ENCODE measurements at regions not wholly inside any gene's neighbourhood (a gene's known extent, or its start where the extent isn't known, plus 50 kb on each side); places are given as distances from the start of the nearest gene placed in this dataset.

DNA sequence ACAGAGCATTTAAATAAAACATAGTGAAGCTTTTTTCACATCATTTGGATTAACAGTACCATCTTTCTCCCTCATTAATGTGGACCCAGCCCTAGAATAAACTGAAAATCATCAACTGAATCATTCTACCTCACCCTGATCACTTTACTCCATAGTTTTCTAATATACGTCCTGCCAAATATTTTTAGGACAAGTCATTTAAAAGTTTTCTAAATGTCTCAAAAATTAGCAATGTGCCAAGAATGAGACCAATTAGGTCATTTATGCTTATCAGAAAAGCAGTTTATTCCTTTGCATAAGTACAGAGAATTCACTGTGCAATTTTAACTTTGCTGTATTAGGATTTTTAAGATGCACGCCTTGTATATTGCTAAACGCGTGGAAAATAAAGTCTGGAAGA is 284.4 kb downstream of the PIK3R1 start:
- no peak for DNase-seq

DNA sequence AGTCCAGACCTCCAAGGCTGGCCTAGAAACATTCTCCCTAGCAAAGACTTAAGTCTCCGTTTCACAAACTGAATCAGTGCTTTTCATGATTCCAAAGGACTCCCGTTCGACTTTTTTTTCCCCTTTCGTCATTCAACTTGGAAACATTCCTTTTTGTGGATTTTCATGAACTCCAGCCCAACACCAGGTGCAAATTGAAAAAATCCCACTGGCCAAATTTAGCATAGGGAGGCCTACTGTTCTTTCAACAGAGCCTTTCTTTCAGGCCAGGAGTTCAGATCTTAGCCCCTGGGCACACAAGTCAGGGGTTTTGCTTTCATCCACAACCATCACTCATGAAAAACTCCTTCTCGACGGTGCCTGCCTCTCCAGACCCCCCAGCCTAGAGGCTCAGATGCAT is 285.3 kb downstream of the PIK3R1 start:
- no peak for DNase-seq

DNA sequence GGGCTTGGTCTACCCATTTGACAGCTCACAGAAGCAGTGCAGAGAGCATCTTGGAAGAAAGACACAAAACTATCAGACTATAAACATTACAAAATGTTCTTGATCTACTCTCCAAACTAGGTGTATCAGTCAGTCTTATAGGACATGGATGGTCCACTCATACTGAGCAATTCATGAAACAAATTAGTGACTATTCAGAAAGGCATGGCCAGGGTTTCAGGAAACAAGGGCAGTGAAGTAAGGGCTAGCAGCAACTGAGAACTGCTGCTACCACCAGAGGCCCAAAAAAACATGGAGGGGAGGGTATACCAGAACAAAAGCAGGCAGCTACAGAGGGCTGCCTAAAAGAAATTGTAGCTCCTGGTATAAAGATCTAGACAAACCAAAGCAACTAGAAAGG is 287.0 kb downstream of the PIK3R1 start:
- DNase-seq = no peak

DNA sequence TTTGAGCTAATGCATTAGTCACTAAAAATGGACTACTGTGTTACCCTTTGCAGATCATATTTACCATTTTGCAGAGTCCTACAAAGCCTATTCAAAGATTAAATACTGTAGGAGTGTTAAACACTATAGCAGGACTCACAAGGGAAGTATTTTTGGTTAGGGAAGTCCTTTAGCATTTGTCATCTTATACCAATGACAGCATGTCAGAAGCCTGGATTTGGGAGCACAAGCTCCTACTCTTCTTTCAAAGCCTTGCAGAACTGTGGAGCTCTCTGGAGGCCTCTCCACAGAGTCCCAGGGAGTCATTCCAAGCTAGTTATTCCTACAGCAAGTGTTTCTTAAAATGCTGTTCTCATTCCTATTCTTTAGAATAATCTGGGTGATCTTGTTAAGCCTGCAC is 288.8 kb downstream of the PIK3R1 start:
- no peak for DNase-seq

DNA sequence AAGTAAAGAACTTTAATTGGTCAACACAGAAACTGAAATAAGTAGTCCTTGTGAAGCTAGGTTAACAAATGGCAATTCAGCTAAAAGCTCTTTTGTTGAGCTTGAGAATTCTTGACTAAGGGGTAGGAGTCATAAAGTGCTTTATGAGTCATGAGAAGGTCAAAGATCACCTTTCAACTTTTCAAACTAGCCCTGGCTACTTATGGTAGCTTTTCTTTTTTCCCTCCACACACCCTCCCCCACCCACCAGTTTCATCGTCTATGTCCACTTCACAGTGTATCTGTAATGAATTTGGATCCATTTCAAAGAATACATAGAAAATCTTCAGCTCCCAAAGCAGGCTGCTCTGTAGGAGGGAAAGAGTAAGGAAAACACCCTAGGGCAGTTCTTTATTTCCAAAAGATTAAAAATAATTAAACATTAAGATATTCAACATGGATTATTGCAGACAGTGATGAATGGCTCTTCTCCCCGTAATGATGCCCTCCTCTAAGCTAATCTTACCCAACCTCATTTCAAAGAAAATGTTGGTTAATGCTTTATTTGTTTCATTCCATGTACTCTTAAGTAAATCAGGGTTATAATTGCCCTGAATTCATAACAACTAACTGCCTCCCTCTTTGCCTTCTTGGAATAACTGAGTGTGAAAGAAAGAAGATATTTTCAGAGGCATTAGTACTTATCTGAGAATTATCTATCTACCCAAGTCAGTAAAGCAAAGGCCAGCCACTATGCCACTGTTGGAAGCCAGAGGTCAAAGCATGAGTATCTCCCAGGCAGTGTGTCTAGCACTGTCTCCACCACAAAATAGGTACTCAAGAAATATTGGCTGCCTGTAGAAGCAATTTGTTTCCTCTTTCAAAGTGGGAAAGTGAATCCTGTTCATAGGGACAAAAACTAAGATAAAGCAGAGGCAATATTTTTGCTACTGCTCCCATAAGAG is 290.6 kb downstream of the PIK3R1 start:
- no peak for DNase-seq

DNA sequence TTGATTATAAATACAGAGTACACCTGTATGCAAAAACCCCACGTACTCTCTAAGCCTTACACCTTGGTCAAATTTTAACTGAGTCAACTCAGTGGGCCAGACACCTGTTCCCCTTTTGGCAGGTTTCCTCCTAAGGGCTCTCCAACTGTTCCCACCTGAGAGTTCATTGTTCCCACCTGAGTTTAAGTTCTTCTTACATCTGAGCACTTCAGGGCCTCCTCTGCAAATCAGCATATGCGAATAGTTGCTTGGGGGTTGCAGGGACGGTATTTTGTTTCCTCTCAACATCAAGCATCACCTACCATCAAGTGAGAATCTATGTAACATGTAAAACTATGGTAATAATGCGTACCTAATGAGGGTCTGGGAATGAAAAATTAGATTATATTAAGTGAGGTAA is 300.0 kb downstream of the PIK3R1 start:
- DNase-seq = no peak

DNA sequence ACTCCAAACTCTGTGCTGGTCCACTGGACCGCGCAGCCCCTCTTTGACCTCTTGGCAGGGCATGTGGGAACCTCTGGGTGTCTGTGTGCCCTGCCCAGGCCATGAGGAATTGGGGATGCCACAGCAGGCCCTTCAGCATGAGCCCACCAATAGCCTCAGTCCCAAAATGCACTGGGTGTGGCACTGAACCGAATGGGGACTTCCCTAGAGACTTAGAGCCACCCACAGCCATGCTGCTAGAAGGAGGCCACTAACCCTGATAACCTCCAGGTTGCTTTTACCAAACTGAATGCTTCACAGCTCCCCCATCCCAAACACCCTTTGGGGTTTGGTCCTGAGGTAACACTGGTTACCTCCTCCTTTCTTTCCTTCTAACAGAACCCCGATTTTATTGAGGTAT is 302.7 kb downstream of the PIK3R1 start:
- no peak for DNase-seq

DNA sequence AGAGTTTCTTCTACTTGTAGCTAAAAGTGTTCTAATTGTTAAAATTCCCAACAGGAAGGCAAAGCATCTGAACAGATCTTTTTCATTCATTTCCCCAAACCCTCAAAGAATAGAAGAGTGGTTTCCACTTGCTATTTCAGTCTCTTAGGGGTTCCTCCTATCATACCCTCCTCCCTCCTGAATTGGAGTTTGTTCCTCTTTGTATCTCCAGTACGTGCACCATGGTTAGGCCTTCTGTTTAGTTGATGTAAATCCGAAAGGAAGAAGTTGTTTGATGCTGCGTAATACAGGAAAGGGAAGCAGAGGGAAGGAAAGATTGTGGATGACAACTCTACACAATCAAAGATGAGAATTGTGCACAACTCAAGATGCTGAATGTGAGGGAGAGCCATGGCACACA is 303.6 kb downstream of the PIK3R1 start:
- DNase-seq = no peak

DNA sequence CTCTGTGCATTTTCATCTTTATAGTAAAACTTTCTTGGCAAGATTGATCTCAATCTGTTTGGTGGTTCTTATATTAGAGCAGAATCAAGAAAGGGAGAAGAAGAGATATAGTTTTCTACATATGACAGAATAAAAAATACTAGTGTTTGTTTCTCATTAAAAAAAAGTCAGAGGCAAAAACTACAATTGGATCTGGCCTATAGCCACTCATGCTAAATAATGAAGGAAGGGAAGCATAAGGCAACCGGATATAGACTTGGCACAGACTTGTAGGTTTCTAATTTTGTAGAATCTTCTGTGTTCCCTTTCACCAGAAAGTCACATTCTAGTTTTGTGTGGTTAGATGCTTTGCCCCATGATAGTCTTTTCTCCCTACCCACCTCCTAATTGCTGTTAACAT is 306.2 kb downstream of the PIK3R1 start:
- DNase-seq = no peak

DNA sequence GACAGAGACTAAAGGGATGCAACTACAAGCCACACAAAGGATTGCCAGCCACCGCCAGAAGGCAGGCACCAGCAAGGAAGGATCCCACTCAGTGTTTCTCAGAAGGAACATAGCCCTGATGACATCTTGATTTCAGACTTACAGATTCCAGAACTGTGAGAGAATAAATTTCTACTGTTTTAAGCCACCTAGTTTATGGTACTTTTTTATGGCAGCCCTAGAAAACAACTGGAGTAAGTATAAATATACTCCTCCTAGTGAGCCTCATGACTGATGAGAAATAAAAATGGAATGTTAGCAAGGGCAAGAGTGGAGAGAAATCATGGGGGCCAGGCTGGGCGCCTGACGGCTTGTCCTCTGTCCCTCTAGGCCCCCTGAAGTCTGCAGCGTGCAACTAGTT is 307.3 kb downstream of the PIK3R1 start:
- no peak for DNase-seq

DNA sequence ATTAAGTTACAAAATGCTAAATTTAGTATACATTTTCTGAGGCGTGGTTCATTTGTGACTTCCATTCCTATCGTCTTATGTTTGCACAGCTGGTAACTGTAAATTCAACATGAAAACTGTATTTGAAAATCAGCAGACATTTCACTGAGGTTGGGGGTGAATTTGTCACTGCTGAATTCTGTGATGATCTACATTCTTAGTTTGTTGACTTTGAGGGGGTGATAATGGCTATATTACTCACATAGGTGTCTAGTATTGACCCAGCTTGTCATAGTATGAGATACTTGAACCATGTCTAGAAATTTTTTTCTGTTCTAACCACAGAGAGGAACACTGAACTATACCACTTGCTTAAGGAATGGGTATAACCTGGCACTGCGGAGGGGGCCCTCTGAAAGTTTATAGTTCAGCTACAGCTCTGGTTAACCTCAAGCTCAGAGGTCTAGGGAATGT is 313.3 kb downstream of the PIK3R1 start:
- DNase-seq = no peak

DNA sequence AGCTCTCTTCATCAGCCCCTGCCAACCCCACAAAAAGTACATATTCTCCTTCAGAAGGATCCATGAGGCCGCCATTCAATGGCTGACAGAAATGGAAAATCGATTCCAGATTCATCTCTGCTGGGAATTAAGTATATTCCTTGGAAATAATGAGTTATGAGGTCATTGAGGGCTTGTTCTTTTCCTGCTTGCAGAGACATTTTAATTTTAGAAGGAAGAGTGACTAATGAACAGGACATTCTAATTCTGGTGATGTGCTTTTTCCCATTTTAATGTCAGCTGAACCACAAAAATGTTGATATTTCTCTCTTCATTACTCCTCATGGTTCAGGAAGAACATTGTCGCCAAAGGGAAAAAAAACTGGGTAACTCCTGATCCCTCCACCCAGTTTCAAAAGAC is 314.0 kb downstream of the PIK3R1 start:
- DNase-seq = no peak

DNA sequence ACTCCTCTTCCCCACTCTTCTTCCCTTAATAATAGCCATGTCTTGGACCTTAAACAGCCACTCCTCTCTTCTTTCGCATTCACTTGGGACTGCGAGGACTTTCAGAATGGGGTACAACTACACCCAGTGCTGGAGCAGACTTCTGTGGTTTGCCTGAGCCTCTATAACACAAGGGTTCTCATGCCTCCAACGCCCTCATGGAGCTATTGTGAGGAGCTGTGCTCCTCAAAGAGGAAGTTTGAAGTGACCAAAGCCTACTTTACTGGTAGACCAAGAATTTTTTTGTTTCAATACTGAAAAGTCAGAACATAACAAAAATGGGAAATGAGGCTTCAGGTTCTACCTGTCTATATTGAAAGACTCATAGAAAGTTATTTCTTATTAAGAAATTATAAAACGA is 316.4 kb downstream of the PIK3R1 start:
- DNase-seq = no peak

DNA sequence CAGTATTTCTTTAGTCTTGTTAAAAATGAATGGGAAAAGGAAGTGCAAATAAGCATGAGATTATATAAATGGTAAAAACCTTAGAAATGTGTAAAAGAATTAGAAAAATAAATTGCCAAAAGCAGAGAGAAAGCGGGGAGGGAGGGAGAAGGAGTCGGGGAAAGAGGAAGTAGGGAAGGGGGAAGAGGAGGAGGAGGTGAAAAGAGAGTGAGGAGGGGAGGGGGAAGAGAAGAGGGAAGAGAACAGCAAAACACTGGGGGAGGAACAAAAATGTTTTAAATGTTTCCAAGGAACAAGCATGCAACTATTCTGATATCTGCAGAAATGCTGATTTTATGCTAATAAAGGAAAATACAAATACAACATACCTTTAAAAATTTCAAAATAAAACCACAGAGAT is 317.5 kb downstream of the PIK3R1 start:
- DNase-seq = no peak

DNA sequence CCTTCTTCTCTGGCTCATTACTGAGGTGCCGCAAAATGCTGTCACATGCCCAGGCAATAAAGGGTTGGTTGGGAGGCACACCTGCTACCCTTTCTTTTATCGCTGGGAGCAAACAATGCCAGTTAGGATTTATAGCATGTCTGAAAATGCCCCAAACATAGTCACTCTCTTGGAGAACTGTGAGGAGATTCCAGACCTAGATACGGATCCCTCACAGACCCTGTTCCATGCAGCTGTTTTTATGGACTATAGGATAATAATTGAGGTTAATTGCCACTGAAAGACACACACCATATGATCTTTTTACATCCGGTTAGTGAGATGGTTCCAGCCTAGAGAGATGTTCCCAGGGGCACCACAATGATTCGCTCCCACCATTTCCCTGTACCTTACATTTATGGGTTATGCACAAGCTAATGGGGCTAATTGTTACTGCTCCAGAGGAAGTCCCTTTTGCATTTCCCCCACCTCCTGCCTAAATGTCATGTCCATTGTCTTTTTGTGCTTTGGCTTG is 318.1 kb downstream of the PIK3R1 start:
- DNase-seq = no peak

DNA sequence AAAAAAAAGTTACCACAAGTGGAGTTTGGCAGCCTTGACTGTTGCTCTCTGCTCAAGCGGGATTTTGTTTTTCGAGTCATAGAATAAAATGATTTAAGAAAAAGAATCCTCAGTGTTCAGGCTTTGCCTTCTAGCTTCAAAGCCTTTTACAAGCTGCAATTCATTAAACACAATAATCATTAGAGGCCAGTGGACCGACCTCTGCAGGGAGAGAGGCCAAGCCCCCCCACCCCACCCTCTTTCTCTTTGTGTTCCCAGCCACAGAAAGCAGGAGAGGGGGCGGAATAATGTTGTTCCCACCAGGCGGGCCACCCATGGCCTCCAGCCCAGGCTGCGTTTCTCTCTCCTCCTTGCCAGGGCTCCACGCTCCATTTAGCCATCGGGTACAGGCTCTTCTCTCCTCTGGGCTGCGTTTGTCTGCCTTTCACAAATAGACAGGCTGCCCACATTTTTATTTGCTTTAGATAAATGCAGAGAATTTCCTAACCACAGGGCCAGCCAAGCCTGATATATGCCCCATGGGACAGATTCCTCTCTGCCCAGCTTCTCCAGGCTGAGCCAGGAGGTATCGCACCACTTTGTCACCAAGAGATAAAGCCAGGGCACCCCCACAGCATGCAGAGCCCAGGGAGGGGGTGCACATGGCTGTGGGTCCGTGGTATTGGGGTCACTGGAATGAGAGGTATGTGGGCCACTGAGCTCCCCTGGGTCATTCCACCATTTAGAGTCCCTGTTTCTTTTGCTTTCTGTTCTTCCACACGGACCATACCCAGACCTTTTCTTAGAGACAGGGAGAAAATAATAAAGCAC is 318.8 kb downstream of the PIK3R1 start:
- DNase-seq = peak; percentile 84

DNA sequence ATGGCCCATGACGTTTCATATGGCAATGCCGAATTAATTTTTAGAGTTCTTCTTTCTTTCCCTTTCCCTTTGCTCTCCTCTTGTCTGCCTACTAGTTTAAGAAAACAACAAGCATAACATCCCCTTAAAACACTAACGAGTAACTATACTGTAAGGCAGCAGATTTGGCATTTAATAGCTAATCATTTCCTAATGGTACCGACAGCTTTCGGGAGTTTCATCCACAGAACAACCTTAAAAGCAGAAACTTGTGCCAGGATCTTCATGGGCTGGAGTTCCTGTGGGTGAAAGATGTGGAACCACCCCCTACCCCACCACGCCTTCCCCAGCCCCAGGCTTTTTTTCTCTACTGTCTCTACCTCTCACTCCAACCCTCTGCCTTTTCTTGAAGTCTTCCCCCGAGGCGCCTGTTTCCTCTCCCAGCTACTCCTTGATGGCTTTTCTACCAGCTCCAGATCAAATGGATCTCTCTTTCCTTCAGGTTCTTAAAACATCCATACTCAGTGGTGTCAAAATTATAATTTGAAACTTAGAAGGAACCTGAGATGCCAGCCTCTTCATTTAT is 319.5 kb downstream of the PIK3R1 start:
- no peak for DNase-seq

DNA sequence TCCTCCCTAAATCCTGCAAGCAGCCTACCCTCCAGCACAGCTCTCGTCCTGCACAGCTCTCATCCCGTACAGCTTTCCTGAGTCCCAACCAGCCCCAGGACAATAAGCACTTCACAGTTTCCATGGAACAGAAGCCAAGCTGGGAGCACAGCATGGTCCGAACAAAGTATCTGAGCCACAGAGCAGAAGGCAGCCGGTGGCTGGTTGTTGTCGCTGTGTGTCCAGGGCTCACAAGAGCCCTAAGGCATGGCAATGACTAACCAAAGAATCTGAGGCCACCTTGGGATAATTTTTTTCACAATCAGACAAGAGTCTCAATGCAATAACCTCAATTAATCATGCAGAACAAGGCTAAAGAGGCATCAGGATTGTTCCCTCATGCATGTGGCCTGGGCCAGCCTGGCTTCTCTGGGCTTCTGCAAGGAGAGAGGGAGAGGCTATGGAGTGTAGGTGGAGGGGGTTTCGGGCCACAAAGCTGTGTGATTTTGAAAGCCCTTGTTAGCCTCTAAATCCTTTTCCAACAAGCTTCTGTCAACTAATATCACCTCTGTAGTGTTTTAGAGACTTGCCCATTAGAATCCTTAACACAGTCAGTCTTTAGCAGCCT is 323.4 kb downstream of the PIK3R1 start:
- no peak for DNase-seq

DNA sequence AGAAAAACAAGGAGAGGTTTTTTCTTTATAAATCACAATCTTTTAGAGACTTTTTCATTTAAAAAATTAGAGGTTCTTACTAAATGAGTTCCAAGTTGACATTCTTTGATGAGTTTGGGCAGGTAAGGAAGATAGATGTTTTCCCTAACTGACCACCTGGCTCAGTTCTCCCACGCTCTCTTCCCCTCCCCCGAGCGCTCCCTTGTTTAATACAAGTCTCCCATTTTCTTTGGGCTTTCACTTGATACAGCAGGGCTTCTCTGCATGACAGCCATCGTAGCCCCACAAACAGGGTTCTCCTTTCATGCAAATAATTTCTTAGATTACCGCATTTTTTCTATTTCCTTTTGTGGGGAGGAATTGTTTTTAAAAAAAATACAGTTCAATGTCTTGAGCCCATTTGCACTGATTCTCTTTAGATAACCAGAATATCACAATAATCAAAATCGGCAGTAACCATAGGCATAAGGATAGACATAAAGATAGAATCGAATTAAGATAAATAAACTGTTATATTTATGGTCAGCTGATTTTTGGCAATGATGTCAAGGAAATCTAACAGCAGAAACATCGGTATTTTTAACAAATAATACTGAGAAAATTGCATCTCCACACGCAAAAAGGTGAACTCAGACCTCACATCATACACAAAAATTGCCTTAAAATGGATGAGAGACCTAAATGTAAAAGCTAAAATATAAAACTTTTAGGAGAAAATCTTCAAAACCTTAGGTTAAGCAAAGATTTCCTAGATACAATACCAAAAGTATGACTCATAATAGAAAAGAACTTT is 325.4 kb downstream of the PIK3R1 start:
- DNase-seq = no peak

DNA sequence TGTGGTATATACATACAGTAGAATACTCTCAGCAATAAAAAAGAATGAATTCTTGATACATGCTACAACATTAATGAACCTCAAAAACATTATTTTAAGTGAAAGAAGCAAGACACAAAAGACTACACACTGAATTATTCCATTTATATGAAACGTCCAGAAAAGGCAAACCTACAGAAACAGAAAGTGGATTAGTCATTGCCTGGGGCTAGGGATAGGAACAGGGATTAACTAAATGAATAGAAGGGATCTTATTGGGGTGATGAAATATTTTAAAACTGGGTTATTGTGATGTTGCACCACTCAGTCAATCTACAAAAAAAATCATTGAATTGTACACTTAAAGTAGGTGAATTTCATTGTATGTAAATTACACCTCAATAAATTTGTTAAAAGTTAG is 326.7 kb downstream of the PIK3R1 start:
- no peak for DNase-seq

DNA sequence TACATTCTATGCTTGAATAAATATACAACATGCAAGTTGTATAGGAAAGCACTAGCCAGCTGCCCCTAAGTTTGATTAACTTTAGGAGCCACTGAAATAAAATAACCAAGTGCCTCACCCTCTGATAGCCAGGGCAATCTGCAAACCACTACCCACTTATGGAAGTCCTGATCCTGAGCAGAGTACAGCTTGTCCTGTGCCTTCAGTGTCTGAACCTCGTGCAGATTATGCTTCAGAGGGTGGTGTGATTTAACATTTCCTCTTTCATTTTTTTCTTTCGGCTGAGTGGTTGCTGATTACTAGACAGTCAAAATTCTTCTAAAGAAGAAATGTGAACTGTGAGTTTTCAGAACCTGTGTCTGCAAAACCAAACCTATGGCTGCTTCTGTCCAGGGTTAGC is 327.7 kb downstream of the PIK3R1 start:
- DNase-seq = no peak

DNA sequence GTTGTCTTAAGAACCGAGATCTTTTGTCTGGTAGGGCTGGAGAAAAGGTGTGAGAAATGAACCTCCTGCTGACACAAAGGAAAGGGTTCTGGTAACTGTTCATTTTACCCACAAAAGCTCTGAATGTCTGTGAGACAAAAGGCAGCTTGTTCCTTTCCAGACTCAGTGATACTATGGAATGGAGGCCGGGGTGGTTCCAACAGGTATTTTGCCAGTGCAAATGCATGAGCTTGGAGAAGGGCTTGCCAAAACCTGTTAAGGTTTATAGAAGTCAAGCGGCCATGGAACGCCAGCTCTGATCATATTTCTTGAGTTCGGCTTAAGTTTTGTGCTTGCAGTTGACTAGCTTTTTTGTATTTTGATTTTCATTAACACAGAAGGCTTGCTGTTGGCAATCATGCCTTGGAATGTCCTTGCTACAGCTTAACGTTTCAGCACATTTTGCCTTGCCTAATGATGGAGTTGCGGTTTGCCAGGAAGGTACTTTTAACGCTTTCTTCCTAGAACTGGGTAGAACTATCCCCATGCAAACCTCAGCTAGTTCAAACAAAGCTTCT is 328.6 kb downstream of the PIK3R1 start:
- no peak for DNase-seq
